ENCODE measurements at regions not wholly inside any gene's neighbourhood (a gene's known extent, or its start where the extent isn't known, plus 50 kb on each side); places are given as distances from the start of the nearest gene placed in this dataset.

DNA sequence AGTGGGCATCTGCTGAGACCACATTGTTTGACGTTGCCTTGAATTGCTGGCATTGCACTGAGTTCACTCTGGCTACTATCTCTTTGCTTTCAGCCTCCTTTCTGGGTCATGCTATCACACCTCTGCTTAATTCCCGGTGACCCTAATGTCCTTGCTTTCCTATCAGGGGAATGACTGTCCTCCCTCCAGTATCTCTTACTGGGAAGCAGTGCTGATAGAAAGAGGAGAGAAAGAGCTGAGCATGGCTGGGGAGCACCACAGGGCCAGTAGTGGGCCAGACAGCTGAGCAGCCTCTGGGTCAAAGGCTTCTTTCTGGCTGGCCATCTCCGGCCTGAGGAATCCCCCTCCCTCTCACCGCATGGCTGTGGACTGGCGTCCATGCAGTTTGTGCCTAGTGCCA, 428.7 kb downstream of the INHBA start:
- Histone ChIP-seq H3K36me3 (ENCODE audit: insufficient read depth) (no peaks in the 10 kb centered on the region), H3K27ac (ENCODE audit: low read depth) (no peak overlapping the region), H2AFZ (no peak overlapping the region), H3F3A (replicated peaks; ENCODE audit: low read depth) (no peaks in the 10 kb centered on the region), H4K20me1 (replicated peaks; ENCODE audit: insufficient read depth) (no peaks in the 10 kb centered on the region), H3K79me2 (replicated peaks; ENCODE audit: insufficient read depth) (no peaks in the 10 kb centered on the region), H3K27me3 (ENCODE audit: insufficient read depth) (no peaks in the 10 kb centered on the region), H3K4me2 (no peak overlapping the region), H3K4me3 (no peak overlapping the region), H3K4me1 (ENCODE audit: insufficient read depth) (no peaks in the 10 kb centered on the region), H3K9me2 (ENCODE audit: insufficient read depth) (no peaks in the 10 kb centered on the region)
- ATAC-seq (no peak), DNase-seq (ENCODE audit: low spot score) (no peak)
- H3K4me1 Mint-ChIP-seq, result no peaks in the 10 kb centered on the region
- H3K36me3 Mint-ChIP-seq (ENCODE audit: low read depth), result no peaks in the 10 kb centered on the region
- no peaks in the 10 kb centered on the region for H3K9me3 Mint-ChIP-seq
- H3K27me3 Mint-ChIP-seq (ENCODE audit: insufficient read depth, low read depth, poor library complexity), result peaks cover 4% of the 10 kb centered on the region
- no peak overlapping the region for H3K27ac Mint-ChIP-seq
- H3K4me3 Mint-ChIP-seq, result no peak overlapping the region
- TF ChIP-seq CREB1 (CRISPR knock-in tag; IDR thresholded peaks at IDR 0.05; ENCODE audit: low read depth) (no peak), ZNF114 (CRISPR knock-in tag; IDR thresholded peaks at IDR 0.05) (no peak), JUNB (IDR thresholded peaks at IDR 0.05; ENCODE audit: unreplicated experiment) (no peak), NANOG (IDR thresholded peaks at IDR 0.05; ENCODE audit: borderline replicate concordance) (no peak), ZNF462 (CRISPR knock-in tag; IDR thresholded peaks at IDR 0.05) (no peak), CTCF (conservative IDR thresholded peaks at IDR 0.05; ENCODE audit: low read depth in 2 of 2) (no peak), STAT1 (IDR thresholded peaks at IDR 0.05; ENCODE audit: unreplicated experiment) (no peak)
- TF ChIP-seq, protein P1, sequence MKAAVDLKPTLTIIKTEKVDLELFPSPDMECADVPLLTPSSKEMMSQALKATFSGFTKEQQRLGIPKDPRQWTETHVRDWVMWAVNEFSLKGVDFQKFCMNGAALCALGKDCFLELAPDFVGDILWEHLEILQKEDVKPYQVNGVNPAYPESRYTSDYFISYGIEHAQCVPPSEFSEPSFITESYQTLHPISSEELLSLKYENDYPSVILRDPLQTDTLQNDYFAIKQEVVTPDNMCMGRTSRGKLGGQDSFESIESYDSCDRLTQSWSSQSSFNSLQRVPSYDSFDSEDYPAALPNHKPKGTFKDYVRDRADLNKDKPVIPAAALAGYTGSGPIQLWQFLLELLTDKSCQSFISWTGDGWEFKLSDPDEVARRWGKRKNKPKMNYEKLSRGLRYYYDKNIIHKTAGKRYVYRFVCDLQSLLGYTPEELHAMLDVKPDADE (IDR thresholded peaks at IDR 0.05), result no peak
- TF ChIP-seq, protein P2, sequence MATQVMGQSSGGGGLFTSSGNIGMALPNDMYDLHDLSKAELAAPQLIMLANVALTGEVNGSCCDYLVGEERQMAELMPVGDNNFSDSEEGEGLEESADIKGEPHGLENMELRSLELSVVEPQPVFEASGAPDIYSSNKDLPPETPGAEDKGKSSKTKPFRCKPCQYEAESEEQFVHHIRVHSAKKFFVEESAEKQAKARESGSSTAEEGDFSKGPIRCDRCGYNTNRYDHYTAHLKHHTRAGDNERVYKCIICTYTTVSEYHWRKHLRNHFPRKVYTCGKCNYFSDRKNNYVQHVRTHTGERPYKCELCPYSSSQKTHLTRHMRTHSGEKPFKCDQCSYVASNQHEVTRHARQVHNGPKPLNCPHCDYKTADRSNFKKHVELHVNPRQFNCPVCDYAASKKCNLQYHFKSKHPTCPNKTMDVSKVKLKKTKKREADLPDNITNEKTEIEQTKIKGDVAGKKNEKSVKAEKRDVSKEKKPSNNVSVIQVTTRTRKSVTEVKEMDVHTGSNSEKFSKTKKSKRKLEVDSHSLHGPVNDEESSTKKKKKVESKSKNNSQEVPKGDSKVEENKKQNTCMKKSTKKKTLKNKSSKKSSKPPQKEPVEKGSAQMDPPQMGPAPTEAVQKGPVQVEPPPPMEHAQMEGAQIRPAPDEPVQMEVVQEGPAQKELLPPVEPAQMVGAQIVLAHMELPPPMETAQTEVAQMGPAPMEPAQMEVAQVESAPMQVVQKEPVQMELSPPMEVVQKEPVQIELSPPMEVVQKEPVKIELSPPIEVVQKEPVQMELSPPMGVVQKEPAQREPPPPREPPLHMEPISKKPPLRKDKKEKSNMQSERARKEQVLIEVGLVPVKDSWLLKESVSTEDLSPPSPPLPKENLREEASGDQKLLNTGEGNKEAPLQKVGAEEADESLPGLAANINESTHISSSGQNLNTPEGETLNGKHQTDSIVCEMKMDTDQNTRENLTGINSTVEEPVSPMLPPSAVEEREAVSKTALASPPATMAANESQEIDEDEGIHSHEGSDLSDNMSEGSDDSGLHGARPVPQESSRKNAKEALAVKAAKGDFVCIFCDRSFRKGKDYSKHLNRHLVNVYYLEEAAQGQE (IDR thresholded peaks at IDR 0.05; ENCODE audit: unreplicated experiment), result no peak

All from GM23338 (cell line).